HUES48 (cell line): ENCODE measurements at regions not wholly inside any gene's neighbourhood (a gene's known extent, or its start where the extent isn't known, plus 50 kb on each side); places are given as distances from the start of the nearest gene placed in this dataset.
"Not testable (repeated sequence)": the region's sequence is repeated elsewhere in the genome, so short reads cannot be mapped to it uniquely, and the experiment has no call there.

Experiments used
- H3K27ac ChIP-seq: one replicate; pipeline ENCODE4 v1.7.0; 2013; ENCODE audit warnings: low read depth, low read length, inconsistent platforms
- H3K27me3 ChIP-seq: 2 replicates; pipeline ENCODE4 v1.6.1; 2013; ENCODE audit warnings: mild to moderate bottlenecking, low read length; ENCODE audit not compliant: control insufficient read depth, insufficient read depth
- H3K36me3 ChIP-seq: 2 replicates; pipeline ENCODE4 v1.6.1; 2013; ENCODE audit warnings: low read length; ENCODE audit not compliant: control insufficient read depth, insufficient read depth
- H3K4me1 ChIP-seq: 2 replicates; pipeline ENCODE4 v1.6.1; 2013; ENCODE audit warnings: mild to moderate bottlenecking, low read length; ENCODE audit not compliant: control insufficient read depth, insufficient read depth
- H3K4me3 ChIP-seq: 2 replicates; pipeline ENCODE4 v1.5.1; 2013; ENCODE audit warnings: mild to moderate bottlenecking, low read depth, low read length
- H3K9ac ChIP-seq: 2 replicates; pipeline ENCODE4 v1.6.1; 2013; ENCODE audit warnings: mild to moderate bottlenecking, low read depth, low read length, moderate library complexity
- H3K9me3 ChIP-seq: 2 replicates; pipeline ENCODE4 v1.6.1; 2013; ENCODE audit warnings: low read length; ENCODE audit not compliant: control insufficient read depth, insufficient read depth

- peaks cover 10% of the 10 kb centered on the region; the same call in 1 of the 2 replicates for H3K9me3 ChIP-seq
These were observed 891.9 kb upstream of the MBL2 start for GRCh38 chr10:53664282-53665019.

DNA sequence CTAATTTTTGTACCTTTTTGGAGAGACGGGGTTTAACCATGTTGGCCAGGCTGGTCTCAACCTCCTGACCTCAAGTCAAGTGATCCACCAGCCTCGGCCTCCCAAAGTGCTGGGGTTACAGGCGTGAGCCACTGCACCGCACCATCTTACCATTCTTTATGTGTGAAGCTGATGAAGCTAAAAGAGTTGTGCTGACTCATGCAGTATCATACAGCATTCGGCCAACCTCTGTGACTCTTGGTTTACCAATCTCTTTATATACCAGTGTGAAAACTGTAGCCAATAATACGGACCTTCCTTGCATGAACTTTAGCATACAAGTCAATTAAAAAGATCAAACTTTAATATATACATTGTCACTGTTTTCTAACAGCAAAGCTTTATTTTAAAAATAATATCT is 878.2 kb upstream of the MBL2 start:
- no peaks in the 10 kb centered on the region for H3K36me3 ChIP-seq
- no peak overlapping the region for H3K4me3 ChIP-seq
- H3K9ac ChIP-seq: no peak overlapping the region
- H3K4me1 ChIP-seq: no peaks in the 10 kb centered on the region
- H3K27ac ChIP-seq: no peak overlapping the region
- H3K9me3 ChIP-seq: no peaks in the 10 kb centered on the region
- H3K27me3 ChIP-seq: no peaks in the 10 kb centered on the region

More at GRCh38 chr10:53664282-53665019, 891.9 kb upstream of the MBL2 start:
- Histone ChIP-seq H3K9ac (no peak overlapping the region), H3K4me1 (no peaks in the 10 kb centered on the region), H3K27ac (no peak overlapping the region), H3K4me3 (no peak overlapping the region), H3K36me3 (no peaks in the 10 kb centered on the region), H3K27me3 (no peaks in the 10 kb centered on the region)

DNA sequence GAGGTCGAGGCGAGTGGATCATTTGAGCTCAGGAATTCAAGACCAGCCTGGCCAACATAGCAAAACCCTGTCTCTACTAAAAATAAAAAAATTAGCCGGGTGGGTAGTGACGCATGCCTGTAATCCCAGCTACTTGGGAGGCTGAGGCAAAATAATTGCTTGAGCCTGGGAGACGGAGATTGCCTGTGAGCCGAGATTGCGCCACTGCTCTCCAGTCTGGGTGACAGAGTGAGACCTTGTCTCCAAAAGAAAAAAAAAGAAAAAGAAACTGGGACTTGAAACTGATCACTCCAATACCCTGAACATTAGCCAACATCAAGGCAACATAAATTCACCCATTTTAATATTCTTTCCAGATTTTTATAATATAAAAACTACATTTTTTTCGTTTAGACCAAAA is 874.6 kb upstream of the MBL2 start:
- H3K4me1 ChIP-seq, H3K27me3 ChIP-seq, H3K27ac ChIP-seq, H3K9me3 ChIP-seq, H3K9ac ChIP-seq, H3K36me3 ChIP-seq, H3K4me3 ChIP-seq: not testable (repeated sequence)

GRCh38 chr10:53646525-53646924 is 873.9 kb upstream of the MBL2 start:
- H3K4me3 ChIP-seq: no peak overlapping the region
- no peaks in the 10 kb centered on the region for H3K36me3 ChIP-seq
- no peaks in the 10 kb centered on the region for H3K4me1 ChIP-seq
- no peak overlapping the region for H3K9ac ChIP-seq
- no peak overlapping the region for H3K27ac ChIP-seq
- no peaks in the 10 kb centered on the region for H3K27me3 ChIP-seq
- no peaks in the 10 kb centered on the region for H3K9me3 ChIP-seq

DNA sequence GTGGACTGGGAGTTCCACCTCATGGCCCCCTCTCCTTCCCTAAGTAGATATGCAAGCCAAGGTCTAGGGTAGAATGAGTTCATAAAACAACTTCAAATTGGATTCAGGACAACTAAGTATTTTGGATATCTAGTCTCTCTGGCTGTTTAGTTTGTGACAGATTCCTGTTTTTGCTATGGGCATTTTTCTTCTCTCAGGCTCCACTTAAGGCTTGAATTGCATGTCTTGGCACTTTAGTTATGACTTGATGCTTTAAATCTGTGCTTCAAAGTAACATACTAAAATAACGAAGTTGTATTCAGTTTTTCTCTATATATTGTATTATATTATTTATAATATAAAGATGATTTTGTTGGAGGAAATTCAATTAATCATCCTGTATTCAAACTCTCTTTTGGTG is 873.4 kb upstream of the MBL2 start:
- H3K4me1 ChIP-seq: no peaks in the 10 kb centered on the region
- no peak overlapping the region for H3K9ac ChIP-seq
- no peaks in the 10 kb centered on the region for H3K36me3 ChIP-seq
- H3K27me3 ChIP-seq: no peaks in the 10 kb centered on the region
- no peak overlapping the region for H3K4me3 ChIP-seq
- no peaks in the 10 kb centered on the region for H3K9me3 ChIP-seq
- no peak overlapping the region for H3K27ac ChIP-seq

DNA sequence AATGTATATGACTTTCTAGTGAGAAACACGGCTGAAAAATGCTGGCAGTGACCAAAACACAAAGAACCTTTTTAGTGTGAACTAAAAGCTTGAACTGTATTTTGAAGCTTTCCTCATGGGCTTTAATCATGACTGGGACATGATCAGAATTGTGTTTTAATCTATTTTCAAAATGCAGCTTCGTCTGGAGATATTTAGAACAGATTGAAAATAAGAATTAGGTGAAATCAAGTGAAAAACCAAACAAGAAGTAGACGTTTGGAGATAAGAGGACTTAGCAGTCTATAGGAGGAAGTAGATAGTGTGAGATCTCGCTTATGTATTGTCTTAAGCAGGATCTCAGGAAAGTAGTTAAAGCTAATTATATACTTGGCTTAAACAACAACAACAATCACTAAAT is 865.4 kb upstream of the MBL2 start:
- no peak overlapping the region for H3K4me3 ChIP-seq
- no peaks in the 10 kb centered on the region for H3K27me3 ChIP-seq
- H3K9me3 ChIP-seq: no peaks in the 10 kb centered on the region
- no peaks in the 10 kb centered on the region for H3K4me1 ChIP-seq
- H3K9ac ChIP-seq: no peak overlapping the region
- no peak overlapping the region for H3K27ac ChIP-seq
- H3K36me3 ChIP-seq: no peaks in the 10 kb centered on the region

GRCh38 chr10:53624722-53625121 is 852.1 kb upstream of the MBL2 start:
- Histone ChIP-seq H3K36me3 (no peaks in the 10 kb centered on the region), H3K9me3 (peaks cover 3% of the 10 kb centered on the region; the same call in 1 of the 2 replicates), H3K4me1 (no peaks in the 10 kb centered on the region), H3K9ac (no peak overlapping the region), H3K27ac (no peak overlapping the region), H3K27me3 (no peaks in the 10 kb centered on the region), H3K4me3 (no peak overlapping the region)

DNA sequence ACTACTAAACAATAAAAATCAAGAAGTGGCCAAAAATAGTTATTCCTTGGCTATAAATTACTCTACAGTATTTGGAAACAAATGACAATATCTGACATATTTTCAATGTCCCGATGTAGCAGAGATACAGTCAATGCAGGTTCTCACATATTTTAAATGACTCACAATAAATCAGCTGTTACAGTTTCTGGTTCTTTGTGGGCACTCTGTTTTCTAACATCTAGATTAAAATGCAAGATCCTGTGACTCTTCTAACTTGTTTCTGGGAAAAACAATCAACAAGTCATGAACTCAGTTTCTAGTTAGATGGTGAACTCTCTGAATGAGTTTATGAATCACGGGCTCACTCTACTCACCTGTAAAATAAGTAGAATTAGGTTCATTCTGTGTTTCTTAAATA is 849.6 kb upstream of the MBL2 start:
- Histone ChIP-seq H3K4me3 (no peak overlapping the region), H3K27me3 (no peaks in the 10 kb centered on the region), H3K9me3 (no peaks in the 10 kb centered on the region), H3K9ac (no peak overlapping the region), H3K36me3 (no peaks in the 10 kb centered on the region), H3K4me1 (no peaks in the 10 kb centered on the region), H3K27ac (no peak overlapping the region)

DNA sequence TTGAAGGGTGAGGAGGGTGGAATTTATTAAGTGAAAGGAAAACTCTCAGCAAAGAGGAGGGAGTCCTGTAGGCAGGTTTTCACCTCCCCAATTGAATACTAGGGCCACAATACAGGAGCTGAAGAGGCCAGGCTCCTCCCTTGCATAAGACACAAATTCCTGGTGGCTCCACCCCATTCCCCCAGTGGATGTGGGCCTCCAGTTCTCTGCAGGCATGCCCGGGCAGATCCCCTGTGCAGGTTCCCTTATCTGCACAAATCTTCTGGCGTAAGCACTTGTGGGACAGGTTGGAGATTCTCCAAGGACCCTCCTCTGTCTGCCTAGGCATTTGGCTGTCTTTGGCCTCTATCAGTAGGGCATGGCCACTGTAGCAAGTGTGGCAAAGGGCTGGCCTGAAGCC is 847.1 kb upstream of the MBL2 start:
- H3K27me3 ChIP-seq: no peaks in the 10 kb centered on the region
- no peaks in the 10 kb centered on the region for H3K4me1 ChIP-seq
- H3K27ac ChIP-seq: no peak overlapping the region
- no peak overlapping the region for H3K9ac ChIP-seq
- H3K4me3 ChIP-seq: no peak overlapping the region
- H3K36me3 ChIP-seq: no peaks in the 10 kb centered on the region
- H3K9me3 ChIP-seq: no peaks in the 10 kb centered on the region

DNA sequence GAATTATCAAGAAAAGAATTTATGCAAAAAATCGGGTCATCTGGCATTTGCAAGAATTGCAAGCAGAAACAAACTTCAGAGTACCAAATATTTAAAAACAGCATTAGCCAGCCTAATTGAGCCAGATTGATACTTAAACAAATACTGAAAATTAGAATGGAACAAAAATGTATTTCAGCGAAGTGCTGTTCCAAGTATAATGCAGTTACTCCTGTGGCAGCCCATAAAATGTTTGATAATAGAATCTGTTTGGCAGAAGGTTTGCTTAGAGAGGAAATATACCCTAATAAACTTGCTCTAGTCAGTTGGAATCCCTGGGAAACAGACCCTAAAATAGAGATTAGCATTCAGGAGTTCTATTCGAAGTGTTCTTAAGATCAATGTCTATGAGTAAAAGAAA is 835.1 kb upstream of the MBL2 start:
- Histone ChIP-seq H3K9me3 (peaks cover 2% of the 10 kb centered on the region; the same call in 1 of the 2 replicates), H3K9ac (no peak overlapping the region), H3K36me3 (no peaks in the 10 kb centered on the region), H3K27me3 (no peaks in the 10 kb centered on the region), H3K4me1 (peaks cover 13% of the 10 kb centered on the region), H3K27ac (no peak overlapping the region), H3K4me3 (no peak overlapping the region)

- Histone ChIP-seq H3K27me3 (no peaks in the 10 kb centered on the region), H3K27ac (peak overlapping the region; percentile 3), H3K4me1 (peaks cover 13% of the 10 kb centered on the region), H3K4me3 (no peak overlapping the region), H3K9me3 (peaks cover 2% of the 10 kb centered on the region; the same call in 1 of the 2 replicates), H3K36me3 (no peaks in the 10 kb centered on the region), H3K9ac (no peak overlapping the region)
These were observed 834.4 kb upstream of the MBL2 start for GRCh38 chr10:53606981-53607380.
